ENCODE measurements at regions not wholly inside any gene's neighbourhood (a gene's known extent, or its start where the extent isn't known, plus 50 kb on each side); places are given as distances from the start of the nearest gene placed in this dataset.

- TF ChIP-seq GATA3 (IDR thresholded peaks at IDR 0.05; ENCODE audit: low read depth, low read length) (no peak), GATA2 (IDR thresholded peaks at IDR 0.05; ENCODE audit: low read depth, low read length) (no peak)
These were observed 830.1 kb downstream of the TUSC7 start for GRCh38 chr3:117539729-117540128.
